ENCODE measurements at regions not wholly inside any gene's neighbourhood (a gene's known extent, or its start where the extent isn't known, plus 50 kb on each side); places are given as distances from the start of the nearest gene placed in this dataset.

DNA sequence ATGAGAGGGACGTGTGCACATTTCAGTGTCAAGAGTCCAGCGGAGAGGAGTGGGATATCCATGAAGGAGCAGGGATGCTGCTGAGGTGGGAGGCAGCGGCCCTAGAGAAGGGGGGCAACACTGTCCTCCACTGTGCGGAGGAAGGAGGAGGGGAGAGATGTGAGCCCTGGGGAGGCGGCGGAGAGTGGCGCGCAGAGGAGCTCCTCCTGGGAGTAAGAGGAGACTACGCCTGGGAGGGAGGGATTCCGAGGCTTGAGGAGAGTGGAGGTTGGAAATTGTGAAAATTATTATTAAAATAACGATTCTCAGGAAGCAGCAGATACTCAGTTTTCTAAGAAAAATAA lies 142.7 kb downstream of the CEP57L1 start:
- H4K5ac ChIP-seq (ENCODE audit: insufficient read length, low read depth, low read length) = no peak overlapping the region
- H2BK5ac ChIP-seq (ENCODE audit: low read depth, low read length) = no peak overlapping the region
- H3K4me3 ChIP-seq (ENCODE audit: extremely low read depth in 1 of 4, insufficient read depth in 2 of 4, low read depth in 3 of 4, low read length in 4 of 4) = no peak overlapping the region
- H3K14ac ChIP-seq (ENCODE audit: insufficient read length) = no peak overlapping the region
- DNase-seq (ENCODE audit: low read depth in 1 of 2, low spot score in 2 of 2) (no peak), FAIRE-seq (no peak)
- no peaks in the 10 kb centered on the region for H3K79me1 ChIP-seq (ENCODE audit: low read depth, low read length)
- no peak overlapping the region for H3K27ac ChIP-seq (ENCODE audit: low read depth, low read length)
- no peak overlapping the region for H2BK15ac ChIP-seq (ENCODE audit: low read length)
- no peak overlapping the region for H2BK120ac ChIP-seq (replicated peaks; ENCODE audit: low read depth, low read length)
- no peak overlapping the region for H4K8ac ChIP-seq (ENCODE audit: extremely low read depth, insufficient read depth, low read length)
- H3K4me2 ChIP-seq (ENCODE audit: insufficient read depth in 1 of 2, low read depth in 2 of 2, low read length in 2 of 2) = no peak overlapping the region
- H3K18ac ChIP-seq (ENCODE audit: extremely low read depth, low read length) = no peak overlapping the region
- H2AK5ac ChIP-seq (ENCODE audit: low read depth, low read length) = no peak overlapping the region
- ChIA-PET CTCF (ENCODE audit: partially characterized antibody) (interaction anchor here (0.6 to 1.0 kb wide), 2 partner anchors 50 to 241 kb away, joined by 4 to 5 read pairs; no protein-coding TSS in a partner anchor), POLR2A (ENCODE audit: partially characterized antibody) (no interaction called here)
- no peaks in the 10 kb centered on the region for H3K27me3 ChIP-seq (replicated peaks in 1 of 4; ENCODE audit: control insufficient read depth in 3 of 4, extremely low read depth in 1 of 4, insufficient read depth in 3 of 4, low read length in 3 of 4)
- H4K20me1 ChIP-seq (replicated peaks in 1 of 2; ENCODE audit: control insufficient read depth in 1 of 2, insufficient read depth in 2 of 2, low read length in 2 of 2) = no peaks in the 10 kb centered on the region
- H3K9me3 ChIP-seq (ENCODE audit: insufficient read depth in 2 of 2, low read depth in 1 of 2, low read length in 1 of 2) = no peaks in the 10 kb centered on the region
- H3K4me1 ChIP-seq (replicated peaks in 1 of 4; ENCODE audit: control insufficient read depth in 3 of 4, insufficient read depth in 4 of 4, low read length in 3 of 4) = no peaks in the 10 kb centered on the region; a peak in 3 of 7 replicates
- no peak overlapping the region for H2BK20ac ChIP-seq (ENCODE audit: low read length)
- H2BK12ac ChIP-seq (ENCODE audit: low read depth, low read length) = no peak overlapping the region
- no peak overlapping the region for H3K9ac ChIP-seq (replicated peaks in 1 of 4; ENCODE audit: extremely low read depth in 1 of 4, low read depth in 3 of 4, low read length in 3 of 4)
- 94% methylated on average over 11 of the region's 11 CpGs; no CpG with 5 or more reads in 1 of the 2 experiments for WGBS, 2 experiments (ENCODE audit: extremely low coverage in 1 of 2, insufficient coverage in 1 of 2, insufficient read length in 1 of 2, insufficient replicate concordance in 2 of 2, low coverage in 1 of 2, low lambda C conversion rate in 2 of 2, missing lambda C conversion rate in 1 of 2)
- H3K36me3 ChIP-seq (ENCODE audit: control insufficient read depth in 2 of 4, insufficient read depth in 4 of 4, low read length in 3 of 4) = no peaks in the 10 kb centered on the region
- no peak overlapping the region for H3K23ac ChIP-seq (ENCODE audit: insufficient read length)
- no peak overlapping the region for H4K91ac ChIP-seq (replicated peaks; ENCODE audit: insufficient read length, low read length)
- H2AFZ ChIP-seq (ENCODE audit: low read length) = no peak overlapping the region
- H3K79me2 ChIP-seq (ENCODE audit: control insufficient read depth in 1 of 2, insufficient read depth in 2 of 2, low read length in 2 of 2) = no peaks in the 10 kb centered on the region
- H3K56ac ChIP-seq (replicated peaks; ENCODE audit: insufficient read length, low read depth, low read length) = no peak overlapping the region
- H3K4ac ChIP-seq (replicated peaks; ENCODE audit: insufficient read length, low read depth, low read length) = no peak overlapping the region
- no peaks in the 10 kb centered on the region for H3K23me2 ChIP-seq (ENCODE audit: low read depth, low read length)
- TF ChIP-seq EGR1 (IDR thresholded peaks at IDR 0.05; ENCODE audit: borderline replicate concordance, low read depth, low read length) = no peak
- TF ChIP-seq, protein P1, sequence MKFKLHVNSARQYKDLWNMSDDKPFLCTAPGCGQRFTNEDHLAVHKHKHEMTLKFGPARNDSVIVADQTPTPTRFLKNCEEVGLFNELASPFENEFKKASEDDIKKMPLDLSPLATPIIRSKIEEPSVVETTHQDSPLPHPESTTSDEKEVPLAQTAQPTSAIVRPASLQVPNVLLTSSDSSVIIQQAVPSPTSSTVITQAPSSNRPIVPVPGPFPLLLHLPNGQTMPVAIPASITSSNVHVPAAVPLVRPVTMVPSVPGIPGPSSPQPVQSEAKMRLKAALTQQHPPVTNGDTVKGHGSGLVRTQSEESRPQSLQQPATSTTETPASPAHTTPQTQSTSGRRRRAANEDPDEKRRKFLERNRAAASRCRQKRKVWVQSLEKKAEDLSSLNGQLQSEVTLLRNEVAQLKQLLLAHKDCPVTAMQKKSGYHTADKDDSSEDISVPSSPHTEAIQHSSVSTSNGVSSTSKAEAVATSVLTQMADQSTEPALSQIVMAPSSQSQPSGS (IDR thresholded peaks at IDR 0.05; ENCODE audit: low read length) = no peak
- TF ChIP-seq POU5F1 (IDR thresholded peaks at IDR 0.05; ENCODE audit: low read depth, low read length) = no peak
- TF ChIP-seq CREB1 (IDR thresholded peaks at IDR 0.05) = no peak
- no peak for TF ChIP-seq GTF2F1 (IDR thresholded peaks at IDR 0.05; ENCODE audit: borderline replicate concordance, low read depth, low read length)
- TF ChIP-seq TEAD4 (IDR thresholded peaks at IDR 0.05; ENCODE audit: low read depth, low read length) = no peak
- TF ChIP-seq KDM4A (IDR thresholded peaks at IDR 0.05; ENCODE audit: low read depth, low read length, severe bottlenecking) = no peak
- TF ChIP-seq CBX5 (IDR thresholded peaks at IDR 0.05; ENCODE audit: low read depth, low read length) = no peak
- TF ChIP-seq HDAC6 (IDR thresholded peaks at IDR 0.05; ENCODE audit: low read depth, low read length) = no peak
- TF ChIP-seq NRF1 (IDR thresholded peaks at IDR 0.05; ENCODE audit: low read depth, low read length) = no peak
- no peak for TF ChIP-seq CHD1 (IDR thresholded peaks at IDR 0.05; ENCODE audit: low read depth, low read length)
- no peak for TF ChIP-seq RXRA (IDR thresholded peaks at IDR 0.05; ENCODE audit: insufficient read depth, low read depth, low read length)
- TF ChIP-seq EZH2 (IDR thresholded peaks at IDR 0.05; ENCODE audit: low read depth, low read length, severe bottlenecking) = no peak
- TF ChIP-seq, protein P2, sequence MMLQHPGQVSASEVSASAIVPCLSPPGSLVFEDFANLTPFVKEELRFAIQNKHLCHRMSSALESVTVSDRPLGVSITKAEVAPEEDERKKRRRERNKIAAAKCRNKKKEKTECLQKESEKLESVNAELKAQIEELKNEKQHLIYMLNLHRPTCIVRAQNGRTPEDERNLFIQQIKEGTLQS (IDR thresholded peaks at IDR 0.05; ENCODE audit: insufficient read depth, low read depth, low read length) = no peak
